ENCODE measurements at regions not wholly inside any gene's neighbourhood (a gene's known extent, or its start where the extent isn't known, plus 50 kb on each side); places are given as distances from the start of the nearest gene placed in this dataset.

DNA sequence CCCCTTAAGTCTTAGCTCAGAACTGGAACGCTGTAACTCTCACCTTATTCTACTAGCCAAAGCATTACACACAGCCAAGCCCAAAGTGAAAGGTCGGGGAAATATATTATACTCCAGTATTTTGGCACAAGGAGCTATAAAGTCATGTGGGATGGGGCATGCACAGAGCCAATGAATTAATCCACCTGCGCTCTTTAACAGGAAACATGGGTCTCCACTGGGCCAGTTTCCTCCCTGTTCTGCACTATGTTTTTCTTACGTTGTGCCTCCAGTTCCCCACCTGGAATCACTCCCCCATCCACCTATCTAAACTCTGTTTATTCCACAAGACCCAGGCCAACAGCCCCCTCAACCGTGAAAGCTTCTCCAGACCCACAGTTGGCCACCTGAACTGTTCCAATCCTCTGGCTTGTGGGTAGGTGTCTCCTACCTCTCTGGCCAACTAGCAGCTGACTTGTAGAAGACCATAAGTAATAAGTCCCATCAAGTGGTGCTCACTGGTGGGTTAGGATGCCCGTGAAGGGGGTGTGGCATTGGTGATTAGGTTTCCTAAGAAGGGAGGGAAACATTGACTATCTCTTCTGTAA, 286.9 kb downstream of the NPIPA8 start:
- ChIA-PET CTCF (no interaction called here), POLR2A (no interaction called here)
- no peaks in the 10 kb centered on the region for H3K4me1 Mint-ChIP-seq
- H3K9me3 Mint-ChIP-seq = peaks cover 2% of the 10 kb centered on the region
- no peak for DNase-seq
- H3K27ac Mint-ChIP-seq = no peak overlapping the region
- no peak for ATAC-seq (ENCODE audit: low read depth)
- no peaks in the 10 kb centered on the region for H3K36me3 Mint-ChIP-seq (ENCODE audit: low read depth)
- no peak overlapping the region for H3K4me3 Mint-ChIP-seq
- TF ChIP-seq, protein P1, sequence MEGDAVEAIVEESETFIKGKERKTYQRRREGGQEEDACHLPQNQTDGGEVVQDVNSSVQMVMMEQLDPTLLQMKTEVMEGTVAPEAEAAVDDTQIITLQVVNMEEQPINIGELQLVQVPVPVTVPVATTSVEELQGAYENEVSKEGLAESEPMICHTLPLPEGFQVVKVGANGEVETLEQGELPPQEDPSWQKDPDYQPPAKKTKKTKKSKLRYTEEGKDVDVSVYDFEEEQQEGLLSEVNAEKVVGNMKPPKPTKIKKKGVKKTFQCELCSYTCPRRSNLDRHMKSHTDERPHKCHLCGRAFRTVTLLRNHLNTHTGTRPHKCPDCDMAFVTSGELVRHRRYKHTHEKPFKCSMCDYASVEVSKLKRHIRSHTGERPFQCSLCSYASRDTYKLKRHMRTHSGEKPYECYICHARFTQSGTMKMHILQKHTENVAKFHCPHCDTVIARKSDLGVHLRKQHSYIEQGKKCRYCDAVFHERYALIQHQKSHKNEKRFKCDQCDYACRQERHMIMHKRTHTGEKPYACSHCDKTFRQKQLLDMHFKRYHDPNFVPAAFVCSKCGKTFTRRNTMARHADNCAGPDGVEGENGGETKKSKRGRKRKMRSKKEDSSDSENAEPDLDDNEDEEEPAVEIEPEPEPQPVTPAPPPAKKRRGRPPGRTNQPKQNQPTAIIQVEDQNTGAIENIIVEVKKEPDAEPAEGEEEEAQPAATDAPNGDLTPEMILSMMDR (IDR thresholded peaks at IDR 0.05) = no peak
- intact Hi-C loops (cut with micrococcal nuclease) = no loop called here
- no peaks in the 10 kb centered on the region for H3K27me3 Mint-ChIP-seq

DNA sequence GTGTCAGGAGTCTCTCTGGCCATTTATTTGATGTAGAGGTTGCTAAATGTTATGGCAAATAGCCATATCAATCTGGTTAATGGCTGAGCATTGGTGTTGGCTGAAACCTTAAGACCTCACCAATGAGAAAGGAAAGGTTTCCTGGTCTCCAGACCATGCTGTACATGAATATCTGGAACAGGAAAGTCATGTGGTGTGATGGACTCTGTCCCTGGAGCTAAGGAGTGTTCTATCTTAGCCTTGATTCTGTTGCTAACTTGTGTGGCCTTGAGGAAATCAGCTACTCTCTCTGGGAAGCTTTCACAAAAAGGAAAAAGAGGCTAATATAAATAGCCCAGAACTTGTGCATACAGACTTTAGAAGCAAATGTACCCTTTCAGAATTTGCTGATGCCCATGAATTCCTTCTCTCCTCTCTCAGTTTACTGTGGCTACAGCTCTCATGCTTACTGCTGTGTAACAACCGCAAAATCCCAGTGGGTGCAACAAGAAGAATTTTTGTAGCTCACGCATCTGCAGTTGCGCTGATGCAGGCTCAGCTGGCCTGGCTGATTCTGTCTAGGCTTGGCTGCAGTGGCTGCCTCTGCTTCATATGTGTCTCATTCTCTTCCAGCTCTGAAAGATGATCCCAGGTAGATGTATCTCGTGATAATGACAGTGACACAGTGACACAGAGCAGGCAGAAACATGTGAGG, 287.5 kb downstream of the NPIPA8 start:
- no peak overlapping the region for H3K27ac Mint-ChIP-seq
- H3K4me1 Mint-ChIP-seq = no peaks in the 10 kb centered on the region
- H3K27me3 Mint-ChIP-seq = no peaks in the 10 kb centered on the region
- ChIA-PET POLR2A (no interaction called here), CTCF (no interaction called here)
- TF ChIP-seq, protein P1 (IDR thresholded peaks at IDR 0.05) = no peak
- peaks cover 2% of the 10 kb centered on the region for H3K9me3 Mint-ChIP-seq
- DNase-seq = no peak
- no peaks in the 10 kb centered on the region for H3K36me3 Mint-ChIP-seq (ENCODE audit: low read depth)
- ATAC-seq (ENCODE audit: low read depth) = no peak
- no peak overlapping the region for H3K4me3 Mint-ChIP-seq
- intact Hi-C loops (cut with micrococcal nuclease) = no loop called here

DNA sequence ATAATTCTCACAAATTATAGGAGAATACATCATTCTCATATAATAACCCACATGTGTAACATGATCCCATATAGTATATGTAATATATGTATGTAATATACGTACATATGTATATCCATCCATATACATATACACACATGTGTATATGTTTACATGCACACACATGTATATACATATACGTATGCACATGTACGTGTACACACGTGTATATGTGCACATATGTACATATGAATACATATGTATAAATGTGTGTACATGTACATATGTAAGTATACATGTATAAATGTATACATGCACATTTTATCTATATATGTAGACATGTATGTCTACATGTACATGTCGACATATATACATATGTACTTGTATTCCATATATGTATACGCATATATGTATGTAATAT, 288.8 kb downstream of the NPIPA8 start:
- Mint-ChIP-seq H3K36me3 (ENCODE audit: low read depth) (no peaks in the 10 kb centered on the region), H3K27me3 (no peaks in the 10 kb centered on the region), H3K9me3 (no peaks in the 10 kb centered on the region), H3K4me1 (no peaks in the 10 kb centered on the region), H3K27ac (no peak overlapping the region), H3K4me3 (no peak overlapping the region)
- intact Hi-C loops (cut with micrococcal nuclease) = no loop called here
- DNase-seq (no peak), ATAC-seq (ENCODE audit: low read depth) (no peak)
- ChIA-PET CTCF (no interaction called here), POLR2A (no interaction called here)
- TF ChIP-seq, protein P1 (IDR thresholded peaks at IDR 0.05) = no peak

DNA sequence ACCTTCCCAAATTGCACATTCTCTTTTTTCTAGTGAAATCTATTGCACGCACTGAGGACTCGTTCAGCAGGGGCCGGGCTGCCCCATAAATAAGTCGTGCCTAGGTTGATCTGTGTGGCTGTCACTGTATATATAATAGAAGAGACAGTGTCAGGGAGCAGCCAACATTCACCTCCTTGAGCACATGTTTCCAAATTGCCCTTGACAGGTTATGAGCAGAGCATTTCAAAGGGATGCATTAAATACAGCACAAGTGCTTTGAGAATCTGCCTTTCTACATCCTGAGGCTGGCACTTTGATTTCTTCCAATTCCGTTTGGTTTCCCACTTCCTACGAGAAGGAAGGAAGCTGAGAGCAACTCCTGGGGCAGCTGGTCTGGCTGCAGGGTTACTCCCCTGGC, 291.2 kb downstream of the NPIPA8 start:
- Mint-ChIP-seq H3K27me3 (no peaks in the 10 kb centered on the region), H3K36me3 (ENCODE audit: low read depth) (no peaks in the 10 kb centered on the region)
- CTCF ChIA-PET = no interaction called here

More for the DNA sequence above, 291.2 kb downstream of the NPIPA8 start:
- intact Hi-C loops (cut with micrococcal nuclease) = no loop called here
- TF ChIP-seq, protein P1 (IDR thresholded peaks at IDR 0.05) = no peak
- ATAC-seq (ENCODE audit: low read depth) = no peak
- no peak for DNase-seq
- Mint-ChIP-seq H3K4me3 (no peak overlapping the region), H3K9me3 (no peaks in the 10 kb centered on the region), H3K27ac (no peak overlapping the region), H3K4me1 (no peaks in the 10 kb centered on the region)
- POLR2A ChIA-PET = no interaction called here
